Stomach (tissue), 4 donors: ENCODE measurements at regions not wholly inside any gene's neighbourhood (a gene's known extent, or its start where the extent isn't known, plus 50 kb on each side); places are given as distances from the start of the nearest gene placed in this dataset.

ENCODE experiments used
- CTCF ChIP-seq, 7 experiments: fragments of 450-650 bp in 4 of 7; fragments of 200-600 bp in 3 of 7; sonication (generic) in 3 of 7; IDR thresholded peaks; one replicate each; pipeline ENCODE4 v1.5.1; 2016 to 2019; ENCODE audit warnings: antibody characterized with exemption in 7 of 7, control low read depth in 2 of 7, mild to moderate bottlenecking in 1 of 7
- EP300 ChIP-seq: sonication (generic); formaldehyde crosslinking; IDR thresholded peaks from one replicate; pipeline ENCODE4 v1.6.1; 2017; ENCODE audit warnings: antibody characterized with exemption
- POLR2A ChIP-seq, 4 donors: fragments of 450-650 bp; IDR thresholded peaks; one replicate each; pipeline ENCODE4 v1.6.1; 2016; ENCODE audit warnings: antibody characterized with exemption in 4 of 4, control low read depth in 2 of 4, mild to moderate bottlenecking in 1 of 4, moderate library complexity in 1 of 4
- POLR2AphosphoS5 ChIP-seq, 3 donors: sonication (generic); formaldehyde crosslinking; IDR thresholded peaks; one replicate each; pipeline ENCODE4 v1.6.1; 2016; ENCODE audit warnings: antibody characterized with exemption in 3 of 3

- TF ChIP-seq CTCF (IDR thresholded peaks at IDR 0.05) = no peak
- no peak for TF ChIP-seq POLR2A (IDR thresholded peaks at IDR 0.05)
- TF ChIP-seq POLR2AphosphoS5 (IDR thresholded peaks at IDR 0.05) = no peak
- no peak for TF ChIP-seq EP300
Measured at GRCh38 chr11:27857014-27857413, 156.8 kb upstream of the BDNF start.
